ENCODE measurements at regions not wholly inside any gene's neighbourhood (a gene's known extent, or its start where the extent isn't known, plus 50 kb on each side); places are given as distances from the start of the nearest gene placed in this dataset.
"Not testable (repeated sequence)": the region's sequence is repeated elsewhere in the genome, so short reads cannot be mapped to it uniquely, and the experiment has no call there.

GRCh38 chr10:16227674-16228073 lies 209.1 kb upstream of the PTER start:
- WGBS (ENCODE audit: insufficient coverage, low lambda C conversion rate) = 83% methylated on average over 1 of the region's 3 CpGs

GRCh38 chr10:16231176-16231575 lies 205.6 kb upstream of the PTER start:
- no peak for DNase-seq
- H3K27ac ChIP-seq (ENCODE audit: low read length) = no peak overlapping the region
- H3K4me3 ChIP-seq (ENCODE audit: low read length) = no peak overlapping the region
- no peaks in the 10 kb centered on the region for H3K27me3 ChIP-seq (ENCODE audit: control insufficient read depth, insufficient read depth, low read length)
- no peaks in the 10 kb centered on the region for H3K4me1 ChIP-seq (ENCODE audit: control insufficient read depth, insufficient read depth, low read length)
- 100% methylated on average over 1 of the region's 2 CpGs for WGBS (ENCODE audit: insufficient coverage, low lambda C conversion rate)
- H3K36me3 ChIP-seq (ENCODE audit: control insufficient read depth, insufficient read depth, low read length) = no peaks in the 10 kb centered on the region
- H3K9me3 ChIP-seq (ENCODE audit: control insufficient read depth, low read depth, low read length) = no peaks in the 10 kb centered on the region

More at GRCh38 chr10:16227674-16228073, 209.1 kb upstream of the PTER start:
- Histone ChIP-seq H3K36me3 (ENCODE audit: control insufficient read depth, insufficient read depth, low read length) (no peaks in the 10 kb centered on the region), H3K27me3 (ENCODE audit: control insufficient read depth, insufficient read depth, low read length) (no peaks in the 10 kb centered on the region), H3K9me3 (ENCODE audit: control insufficient read depth, low read depth, low read length) (peaks cover 4% of the 10 kb centered on the region), H3K27ac (ENCODE audit: low read length) (no peak overlapping the region), H3K4me1 (ENCODE audit: control insufficient read depth, insufficient read depth, low read length) (no peaks in the 10 kb centered on the region), H3K4me3 (ENCODE audit: low read length) (no peak overlapping the region)
- no peak for DNase-seq

GRCh38 chr10:16231734-16232435 lies 204.9 kb upstream of the PTER start:
- Histone ChIP-seq H3K9me3 (ENCODE audit: control insufficient read depth, low read depth, low read length) (no peaks in the 10 kb centered on the region), H3K4me1 (ENCODE audit: control insufficient read depth, insufficient read depth, low read length) (no peaks in the 10 kb centered on the region), H3K36me3 (ENCODE audit: control insufficient read depth, insufficient read depth, low read length) (no peaks in the 10 kb centered on the region), H3K27me3 (ENCODE audit: control insufficient read depth, insufficient read depth, low read length) (no peaks in the 10 kb centered on the region), H3K27ac (ENCODE audit: low read length) (no peak overlapping the region), H3K4me3 (ENCODE audit: low read length) (no peak overlapping the region)
- DNase-seq = no peak
- WGBS (ENCODE audit: insufficient coverage, low lambda C conversion rate) = 67% methylated on average over 1 of the region's 11 CpGs

- no peaks in the 10 kb centered on the region for H3K27me3 ChIP-seq (ENCODE audit: control insufficient read depth, insufficient read depth, low read length)
- H3K9me3 ChIP-seq (ENCODE audit: control insufficient read depth, low read depth, low read length) = no peaks in the 10 kb centered on the region
- H3K27ac ChIP-seq (ENCODE audit: low read length) = no peak overlapping the region
- H3K4me3 ChIP-seq (ENCODE audit: low read length) = no peak overlapping the region
- no peaks in the 10 kb centered on the region for H3K36me3 ChIP-seq (ENCODE audit: control insufficient read depth, insufficient read depth, low read length)
- DNase-seq = no peak
- WGBS (ENCODE audit: insufficient coverage, low lambda C conversion rate) = no CpG with 5 or more reads among the region's 1 CpG
- no peaks in the 10 kb centered on the region for H3K4me1 ChIP-seq (ENCODE audit: control insufficient read depth, insufficient read depth, low read length)
Observed at GRCh38 chr10:16232441-16232840, 204.4 kb upstream of the PTER start.

GRCh38 chr10:16234916-16235315 lies 201.9 kb upstream of the PTER start:
- no peak overlapping the region for H3K27ac ChIP-seq (ENCODE audit: low read length)
- no peak for DNase-seq
- no peak overlapping the region for H3K4me3 ChIP-seq (ENCODE audit: low read length)
- no peaks in the 10 kb centered on the region for H3K4me1 ChIP-seq (ENCODE audit: control insufficient read depth, insufficient read depth, low read length)
- no CpG with 5 or more reads among the region's 2 CpGs for WGBS (ENCODE audit: insufficient coverage, low lambda C conversion rate)
- no peaks in the 10 kb centered on the region for H3K9me3 ChIP-seq (ENCODE audit: control insufficient read depth, low read depth, low read length)
- no peaks in the 10 kb centered on the region for H3K27me3 ChIP-seq (ENCODE audit: control insufficient read depth, insufficient read depth, low read length)
- H3K36me3 ChIP-seq (ENCODE audit: control insufficient read depth, insufficient read depth, low read length) = no peaks in the 10 kb centered on the region

GRCh38 chr10:16242446-16242845 lies 194.4 kb upstream of the PTER start:
- Histone ChIP-seq H3K27ac (ENCODE audit: low read length) (no peak overlapping the region), H3K27me3 (ENCODE audit: control insufficient read depth, insufficient read depth, low read length) (no peaks in the 10 kb centered on the region), H3K36me3 (ENCODE audit: control insufficient read depth, insufficient read depth, low read length) (no peaks in the 10 kb centered on the region), H3K9me3 (ENCODE audit: control insufficient read depth, low read depth, low read length) (no peaks in the 10 kb centered on the region), H3K4me1 (ENCODE audit: control insufficient read depth, insufficient read depth, low read length) (no peaks in the 10 kb centered on the region), H3K4me3 (ENCODE audit: low read length) (no peak overlapping the region)
- WGBS (ENCODE audit: insufficient coverage, low lambda C conversion rate) = no CpG with 5 or more reads among the region's 3 CpGs
- DNase-seq = no peak

- no peak overlapping the region for H3K4me3 ChIP-seq (ENCODE audit: low read length)
- no peaks in the 10 kb centered on the region for H3K9me3 ChIP-seq (ENCODE audit: control insufficient read depth, low read depth, low read length)
- H3K27ac ChIP-seq (ENCODE audit: low read length) = no peak overlapping the region
- no peaks in the 10 kb centered on the region for H3K36me3 ChIP-seq (ENCODE audit: control insufficient read depth, insufficient read depth, low read length)
- DNase-seq = no peak
- H3K27me3 ChIP-seq (ENCODE audit: control insufficient read depth, insufficient read depth, low read length) = no peaks in the 10 kb centered on the region
- H3K4me1 ChIP-seq (ENCODE audit: control insufficient read depth, insufficient read depth, low read length) = no peaks in the 10 kb centered on the region
Observed at GRCh38 chr10:16242859-16243613, 193.8 kb upstream of the PTER start.

- not testable (repeated sequence) for H3K36me3 ChIP-seq (ENCODE audit: control insufficient read depth, insufficient read depth, low read length); H3K4me1 ChIP-seq (ENCODE audit: control insufficient read depth, insufficient read depth, low read length); H3K9me3 ChIP-seq (ENCODE audit: control insufficient read depth, low read depth, low read length); H3K27me3 ChIP-seq (ENCODE audit: control insufficient read depth, insufficient read depth, low read length); DNase-seq; H3K4me3 ChIP-seq (ENCODE audit: low read length); H3K27ac ChIP-seq (ENCODE audit: low read length)
- no CpG with 5 or more reads among the region's 7 CpGs for WGBS (ENCODE audit: insufficient coverage, low lambda C conversion rate)
Observed at GRCh38 chr10:16250136-16250535, 186.7 kb upstream of the PTER start.

- H3K36me3 ChIP-seq (ENCODE audit: control insufficient read depth, insufficient read depth, low read length) = no peaks in the 10 kb centered on the region
- no peak overlapping the region for H3K4me3 ChIP-seq (ENCODE audit: low read length)
- H3K9me3 ChIP-seq (ENCODE audit: control insufficient read depth, low read depth, low read length) = no peaks in the 10 kb centered on the region
- no peak for DNase-seq
- H3K27me3 ChIP-seq (ENCODE audit: control insufficient read depth, insufficient read depth, low read length) = no peaks in the 10 kb centered on the region
- no peak overlapping the region for H3K27ac ChIP-seq (ENCODE audit: low read length)
- no peaks in the 10 kb centered on the region for H3K4me1 ChIP-seq (ENCODE audit: control insufficient read depth, insufficient read depth, low read length)
- 100% methylated on average over 2 of the region's 3 CpGs for WGBS (ENCODE audit: insufficient coverage, low lambda C conversion rate)
Observed at GRCh38 chr10:16256336-16256735, 180.5 kb upstream of the PTER start.

- no peak overlapping the region for H3K4me3 ChIP-seq (ENCODE audit: low read length)
- H3K4me1 ChIP-seq (ENCODE audit: control insufficient read depth, insufficient read depth, low read length) = no peaks in the 10 kb centered on the region
- H3K27me3 ChIP-seq (ENCODE audit: control insufficient read depth, insufficient read depth, low read length) = no peaks in the 10 kb centered on the region
- no peak for DNase-seq
- H3K36me3 ChIP-seq (ENCODE audit: control insufficient read depth, insufficient read depth, low read length) = no peaks in the 10 kb centered on the region
- H3K27ac ChIP-seq (ENCODE audit: low read length) = no peak overlapping the region
- H3K9me3 ChIP-seq (ENCODE audit: control insufficient read depth, low read depth, low read length) = no peaks in the 10 kb centered on the region
- WGBS (ENCODE audit: insufficient coverage, low lambda C conversion rate) = 83% methylated on average over 1 of the region's 6 CpGs
Observed at GRCh38 chr10:16258291-16259040, 178.3 kb upstream of the PTER start.
